ENCODE measurements at regions not wholly inside any gene's neighbourhood (a gene's known extent, or its start where the extent isn't known, plus 50 kb on each side); places are given as distances from the start of the nearest gene placed in this dataset.

DNA sequence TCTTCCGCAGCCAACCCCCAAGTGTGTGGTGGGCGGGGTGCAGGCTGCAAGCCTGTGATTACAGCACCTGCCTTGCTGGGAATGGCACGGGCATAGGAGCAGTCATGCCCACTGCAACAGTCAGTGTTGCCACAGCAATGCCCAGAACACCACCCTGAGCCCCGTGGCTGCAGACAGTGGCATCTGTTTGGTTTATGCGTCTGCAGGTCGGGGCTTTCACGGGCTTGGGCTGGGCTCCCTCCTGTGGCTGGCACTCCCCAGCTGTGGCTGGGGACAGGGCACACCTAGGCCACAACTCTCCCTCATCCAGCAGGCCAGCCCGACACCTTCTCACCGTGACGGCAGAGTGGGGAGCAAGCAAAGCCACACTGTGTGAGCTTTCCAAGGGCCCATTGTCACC lies 115.3 kb upstream of the C1QTNF9B start:
- TF ChIP-seq, protein P1, sequence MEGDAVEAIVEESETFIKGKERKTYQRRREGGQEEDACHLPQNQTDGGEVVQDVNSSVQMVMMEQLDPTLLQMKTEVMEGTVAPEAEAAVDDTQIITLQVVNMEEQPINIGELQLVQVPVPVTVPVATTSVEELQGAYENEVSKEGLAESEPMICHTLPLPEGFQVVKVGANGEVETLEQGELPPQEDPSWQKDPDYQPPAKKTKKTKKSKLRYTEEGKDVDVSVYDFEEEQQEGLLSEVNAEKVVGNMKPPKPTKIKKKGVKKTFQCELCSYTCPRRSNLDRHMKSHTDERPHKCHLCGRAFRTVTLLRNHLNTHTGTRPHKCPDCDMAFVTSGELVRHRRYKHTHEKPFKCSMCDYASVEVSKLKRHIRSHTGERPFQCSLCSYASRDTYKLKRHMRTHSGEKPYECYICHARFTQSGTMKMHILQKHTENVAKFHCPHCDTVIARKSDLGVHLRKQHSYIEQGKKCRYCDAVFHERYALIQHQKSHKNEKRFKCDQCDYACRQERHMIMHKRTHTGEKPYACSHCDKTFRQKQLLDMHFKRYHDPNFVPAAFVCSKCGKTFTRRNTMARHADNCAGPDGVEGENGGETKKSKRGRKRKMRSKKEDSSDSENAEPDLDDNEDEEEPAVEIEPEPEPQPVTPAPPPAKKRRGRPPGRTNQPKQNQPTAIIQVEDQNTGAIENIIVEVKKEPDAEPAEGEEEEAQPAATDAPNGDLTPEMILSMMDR (IDR thresholded peaks at IDR 0.05; ENCODE audit: extremely low read depth, missing control alignments) = no peak
- DNase-seq (ENCODE audit: low spot score) = no peak

DNA sequence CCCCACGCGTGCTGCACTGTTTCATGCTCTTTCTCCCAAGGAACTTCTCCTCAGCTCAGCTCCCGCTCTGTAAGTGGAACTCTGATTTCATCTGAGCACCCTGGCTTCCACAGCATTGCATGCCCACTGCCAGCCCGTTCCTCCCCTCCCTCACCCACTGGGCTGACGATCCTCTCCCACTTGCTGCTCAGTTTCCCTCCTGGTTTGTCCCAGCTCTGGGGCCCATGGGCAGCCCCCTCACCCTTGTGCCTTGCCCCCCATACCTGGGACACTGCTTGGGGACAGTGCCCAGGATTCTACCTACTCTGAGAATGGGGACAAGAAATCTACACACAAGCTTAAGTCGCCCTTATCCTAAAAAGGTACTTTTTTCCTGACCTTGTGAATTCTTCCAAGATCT lies 115.9 kb upstream of the C1QTNF9B start:
- DNase-seq (ENCODE audit: low spot score) = no peak
- TF ChIP-seq, protein P1 (IDR thresholded peaks at IDR 0.05; ENCODE audit: extremely low read depth, missing control alignments) = no peak

DNA sequence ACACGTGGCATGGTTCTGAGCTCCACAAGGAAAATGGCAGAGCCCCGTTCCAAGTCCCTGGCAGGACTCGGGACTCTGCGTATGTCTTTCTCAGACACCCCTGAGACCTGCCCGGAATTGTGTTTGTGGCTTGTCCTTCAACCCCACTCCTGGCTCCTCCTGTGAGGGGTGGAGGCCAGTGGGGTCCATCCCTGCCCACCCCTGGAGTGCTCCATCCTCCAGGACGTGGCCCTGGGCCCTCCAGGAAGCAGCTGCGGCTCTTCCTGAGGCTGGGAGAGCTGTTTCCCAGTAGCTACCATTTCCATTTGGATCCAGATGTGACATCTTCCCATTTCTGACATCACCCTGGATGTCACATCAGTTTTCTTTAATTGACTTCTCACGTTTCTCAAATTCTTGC lies 118.7 kb upstream of the C1QTNF9B start:
- DNase-seq (ENCODE audit: low spot score) = no peak
- TF ChIP-seq, protein P1 (IDR thresholded peaks at IDR 0.05; ENCODE audit: extremely low read depth, missing control alignments) = no peak

DNA sequence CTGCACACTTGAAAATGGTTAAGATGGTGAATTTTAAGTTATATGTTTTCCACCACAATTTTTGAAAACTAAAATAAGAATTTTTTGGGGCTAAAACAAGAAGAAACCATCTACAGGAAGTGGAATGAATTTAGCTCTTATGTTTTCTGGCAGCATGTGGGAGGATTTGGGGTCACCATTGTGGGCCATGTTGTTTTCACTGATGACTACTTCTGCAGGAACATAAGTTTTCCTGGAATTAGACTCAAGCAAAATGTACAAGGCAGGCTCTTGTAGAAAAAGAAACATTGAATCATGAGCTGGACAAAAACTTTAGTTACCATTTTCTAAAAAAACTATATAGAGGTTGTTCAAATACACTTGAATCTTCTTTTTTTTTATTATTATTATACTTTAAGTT lies 125.3 kb upstream of the C1QTNF9B start:
- TF ChIP-seq, protein P1 (IDR thresholded peaks at IDR 0.05; ENCODE audit: extremely low read depth, missing control alignments) = no peak
- DNase-seq (ENCODE audit: low spot score) = no peak

DNA sequence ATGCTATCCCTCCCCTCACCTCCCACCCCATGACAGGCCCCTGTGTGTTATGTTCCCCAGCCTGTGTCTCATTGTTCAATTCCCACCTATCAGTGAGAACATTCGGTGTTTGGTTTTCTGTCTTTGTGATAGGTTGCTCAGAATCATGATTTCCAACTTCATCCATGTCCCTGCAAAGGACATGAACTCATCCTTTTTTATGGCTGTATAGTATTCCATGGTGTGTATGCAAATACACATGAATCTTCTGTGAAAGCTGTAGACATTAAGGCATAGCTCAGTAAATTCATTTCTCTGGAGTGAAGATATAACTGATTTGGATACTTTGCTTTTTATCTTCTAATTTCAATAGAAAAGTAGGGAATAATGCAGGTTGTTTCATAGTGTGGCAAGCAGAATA lies 125.8 kb upstream of the C1QTNF9B start:
- no peak for DNase-seq (ENCODE audit: low spot score)

DNA sequence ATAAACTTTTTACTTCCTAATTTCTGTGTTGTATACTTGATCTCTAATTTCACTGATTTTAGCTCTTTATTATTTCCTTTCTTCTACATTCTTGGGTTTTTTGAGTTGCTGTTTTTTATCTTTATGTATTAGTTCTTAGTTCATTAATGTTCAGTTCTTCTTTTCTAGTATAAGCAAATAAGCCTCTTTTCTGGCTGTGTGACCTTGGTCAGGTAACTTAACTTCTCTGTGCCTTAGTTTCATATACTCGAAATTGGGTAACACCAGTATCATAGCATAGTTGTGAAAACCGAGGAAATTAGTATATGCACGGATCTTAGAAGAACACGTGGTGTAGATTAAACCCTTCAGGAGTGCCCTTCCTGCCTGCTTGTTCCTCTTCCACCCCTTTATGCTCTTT lies 130.2 kb upstream of the C1QTNF9B start:
- DNase-seq (ENCODE audit: low spot score) = no peak
- TF ChIP-seq, protein P1 (IDR thresholded peaks at IDR 0.05; ENCODE audit: extremely low read depth, missing control alignments) = no peak

More for the DNA sequence above, 125.8 kb upstream of the C1QTNF9B start:
- TF ChIP-seq, protein P1 (IDR thresholded peaks at IDR 0.05; ENCODE audit: extremely low read depth, missing control alignments) = no peak

DNA sequence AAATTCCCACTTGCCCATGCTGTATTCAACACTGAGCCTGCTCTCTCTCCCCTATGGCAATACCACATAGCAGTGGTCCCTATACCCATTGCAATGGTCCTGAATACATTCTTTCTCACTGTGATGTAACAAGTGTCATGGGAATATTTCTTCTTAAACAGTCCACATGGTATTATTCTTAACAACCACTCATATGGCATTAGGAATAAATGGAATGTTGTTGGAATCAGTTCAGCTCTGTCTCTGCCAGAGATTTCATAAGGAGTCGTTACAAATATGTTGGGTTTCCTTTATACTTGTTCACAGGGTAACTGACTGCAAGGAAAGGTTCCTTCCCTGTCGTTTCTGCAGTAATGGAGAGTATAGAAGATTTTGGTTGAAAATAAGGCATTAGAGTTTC lies 128.3 kb upstream of the SPATA13 start:
- TF ChIP-seq, protein P1 (IDR thresholded peaks at IDR 0.05; ENCODE audit: extremely low read depth, missing control alignments) = no peak
- no peak for DNase-seq (ENCODE audit: low spot score)

All from GM20000 (cell line).